SK-N-SH treated with all-trans-retinoic acid at 6 μM for 48 hours (cell line): ENCODE measurements at regions not wholly inside any gene's neighbourhood (a gene's known extent, or its start where the extent isn't known, plus 50 kb on each side); places are given as distances from the start of the nearest gene placed in this dataset.

ENCODE experiments used
- ESRRG ChIP-seq: fragments of 250-450 bp; sonication (Bioruptor Pico); IDR thresholded peaks from 2 replicates; pipeline ENCODE4 v1.6.1; 2021; ENCODE audit warnings: mild to moderate bottlenecking
- GLIS3 ChIP-seq: fragments of 250-450 bp; sonication (Bioruptor Pico); IDR thresholded peaks from 2 replicates; pipeline ENCODE4 v1.5.0; 2020; ENCODE audit warnings: mild to moderate bottlenecking, moderate library complexity
- OSR1 ChIP-seq: fragments of 250-450 bp; sonication (Bioruptor Pico); IDR thresholded peaks from 2 replicates; pipeline ENCODE4 v1.8.0; 2022; ENCODE audit warnings: moderate library complexity, mild to moderate bottlenecking, inconsistent platforms
- TSHZ2 ChIP-seq: fragments of 250-450 bp; sonication (Bioruptor Pico); IDR thresholded peaks from 2 replicates; pipeline ENCODE4 v1.5.0; 2020; ENCODE audit warnings: mild to moderate bottlenecking, moderate library complexity
- ZFP30 ChIP-seq: fragments of 450-650 bp; formaldehyde crosslinking; IDR thresholded peaks from 2 replicates; pipeline ENCODE4 v1.5.0; 2022; ENCODE audit warnings: mild to moderate bottlenecking, moderate library complexity

- no peak for TF ChIP-seq ZFP30 (CRISPR knock-in tag)
- no peak for TF ChIP-seq GLIS3
- TF ChIP-seq ESRRG, result no peak
- no peak for TF ChIP-seq OSR1 (CRISPR knock-in tag)
- TF ChIP-seq TSHZ2 (CRISPR knock-in tag), result no peak
Observed at GRCh38 chr5:81846301-81846700, 95.4 kb upstream of the SSBP2 start.
